Neural cell (in vitro differentiated cells): ENCODE measurements at regions not wholly inside any gene's neighbourhood (a gene's known extent, or its start where the extent isn't known, plus 50 kb on each side); places are given as distances from the start of the nearest gene placed in this dataset.

ENCODE experiments used
- H2AFZ ChIP-seq: fragments of 200-600, 300-800 bp; sonication (generic), shearing (Covaris generic); 2 replicates; pipeline ENCODE4 v1.6.0; 2014; ENCODE audit warnings: low read depth, mild to moderate bottlenecking, antibody characterized with exemption, low read length, moderate library complexity
- H3F3A ChIP-seq: fragments of 200-600 bp; shearing (Covaris generic); 2 replicates; pipeline ENCODE4 v1.6.1; 2016; ENCODE audit warnings: mild to moderate bottlenecking, moderate library complexity, mixed read lengths, antibody characterized with exemption, low read length; ENCODE audit not compliant: insufficient read depth, poor library complexity, severe bottlenecking
- H3K27ac ChIP-seq: fragments of 200-600, 300-800 bp; sonication (generic), shearing (Covaris generic); 2 replicates; pipeline ENCODE4 v1.5.1; 2014; ENCODE audit warnings: mild to moderate bottlenecking, low read length, moderate library complexity
- H3K27me3 ChIP-seq: fragments of 300-800, 200-600 bp; sonication (generic), shearing (Covaris generic); 2 replicates; pipeline ENCODE4 v1.6.0; 2014; ENCODE audit warnings: mild to moderate bottlenecking, low read depth, low read length, moderate library complexity; ENCODE audit not compliant: insufficient read depth
- H3K36me3 ChIP-seq: fragments of 300-800, 200-600 bp; sonication (generic), shearing (Covaris generic); 2 replicates; pipeline ENCODE4 v1.5.1; 2014; ENCODE audit warnings: mild to moderate bottlenecking, antibody characterized with exemption, low read length, moderate library complexity; ENCODE audit not compliant: insufficient read depth
- H3K4me2 ChIP-seq: fragments of 300-800, 200-600 bp; sonication (generic), shearing (Covaris generic); 2 replicates; pipeline ENCODE4 v1.6.0; 2014; ENCODE audit warnings: mild to moderate bottlenecking, low read length
- H3K4me3 ChIP-seq: fragments of 300-800, 200-600 bp; sonication (generic), shearing (Covaris generic); 2 replicates; pipeline ENCODE4 v1.5.1; 2014; ENCODE audit warnings: mild to moderate bottlenecking, low read length, moderate library complexity
- H3K79me2 ChIP-seq: fragments of 200-600 bp; shearing (Covaris generic); replicated peaks from 2 replicates; pipeline ENCODE4 v1.6.0; 2014; ENCODE audit warnings: mild to moderate bottlenecking, low read length, moderate library complexity; ENCODE audit not compliant: insufficient read depth
- H3K9ac ChIP-seq: fragments of 300-800, 200-600 bp; sonication (generic), shearing (Covaris generic); 2 replicates; pipeline ENCODE4 v1.6.1; 2016; ENCODE audit warnings: mild to moderate bottlenecking, low read length, mixed read lengths
- H3K9me2 ChIP-seq: fragments of 200-600 bp; shearing (Covaris generic); 2 replicates; pipeline ENCODE4 v1.6.1; 2016; ENCODE audit warnings: mild to moderate bottlenecking, low read length, mixed read lengths; ENCODE audit not compliant: insufficient read depth
- H3K9me3 ChIP-seq: fragments of 200-600, 300-800 bp; sonication (generic), shearing (Covaris generic); 2 replicates; pipeline ENCODE4 v1.6.1; 2016; ENCODE audit warnings: mild to moderate bottlenecking, mixed run types, low read length, moderate library complexity, mixed read lengths
- H4K20me1 ChIP-seq: fragments of 200-600 bp; shearing (Covaris generic); 2 replicates; pipeline ENCODE4 v1.6.1; 2016; ENCODE audit warnings: mild to moderate bottlenecking, mixed run types; ENCODE audit not compliant: insufficient read depth
- EP300 ChIP-seq: fragments of 450-650 bp; conservative IDR thresholded peaks from 2 replicates; pipeline ENCODE4 v1.6.1; 2014; ENCODE audit warnings: antibody characterized with exemption, mild to moderate bottlenecking, moderate library complexity; ENCODE audit not compliant: poor library complexity, severe bottlenecking
- EZH2 ChIP-seq: fragments of 200-600, 300-800 bp; shearing (Covaris generic), sonication (generic); IDR thresholded peaks from 2 replicates; pipeline ENCODE4 v1.6.1; 2014; ENCODE audit warnings: antibody characterized with exemption, low read length, borderline replicate concordance, mild to moderate bottlenecking; ENCODE audit not compliant: insufficient read depth, poor library complexity, severe bottlenecking
- MXI1 ChIP-seq: fragments of 450-650 bp; conservative IDR thresholded peaks from 2 replicates; pipeline ENCODE4 v1.6.1; 2014; ENCODE audit warnings: antibody characterized with exemption, mild to moderate bottlenecking; ENCODE audit not compliant: poor library complexity, severe bottlenecking
- POLR2AphosphoS5 ChIP-seq: IDR thresholded peaks from 2 replicates; pipeline ENCODE4 v1.6.1; 2012
- RAD21 ChIP-seq: fragments of 450-650 bp; conservative IDR thresholded peaks from 2 replicates; pipeline ENCODE4 v1.6.1; 2014; ENCODE audit warnings: antibody characterized with exemption, mild to moderate bottlenecking, moderate library complexity
- SMC3 ChIP-seq: fragments of 450-650 bp; conservative IDR thresholded peaks from 2 replicates; pipeline ENCODE4 v1.6.1; 2014; ENCODE audit warnings: antibody characterized with exemption, mild to moderate bottlenecking, moderate library complexity; ENCODE audit not compliant: poor library complexity
- TAF1 ChIP-seq: IDR thresholded peaks from 2 replicates; pipeline ENCODE4 v1.6.1; 2012; ENCODE audit warnings: low read depth
- TF ChIP-seq, protein P1 (sequence below): fragments of 450-650 bp; IDR thresholded peaks from 2 replicates; pipeline ENCODE4 v1.5.1; 2014; ENCODE audit warnings: antibody characterized with exemption, mild to moderate bottlenecking, moderate library complexity; ENCODE audit not compliant: poor library complexity, severe bottlenecking
- TF ChIP-seq, protein P2 (sequence below): IDR thresholded peaks from 2 replicates; pipeline ENCODE4 v1.6.1; 2012; ENCODE audit warnings: borderline replicate concordance

DNA sequence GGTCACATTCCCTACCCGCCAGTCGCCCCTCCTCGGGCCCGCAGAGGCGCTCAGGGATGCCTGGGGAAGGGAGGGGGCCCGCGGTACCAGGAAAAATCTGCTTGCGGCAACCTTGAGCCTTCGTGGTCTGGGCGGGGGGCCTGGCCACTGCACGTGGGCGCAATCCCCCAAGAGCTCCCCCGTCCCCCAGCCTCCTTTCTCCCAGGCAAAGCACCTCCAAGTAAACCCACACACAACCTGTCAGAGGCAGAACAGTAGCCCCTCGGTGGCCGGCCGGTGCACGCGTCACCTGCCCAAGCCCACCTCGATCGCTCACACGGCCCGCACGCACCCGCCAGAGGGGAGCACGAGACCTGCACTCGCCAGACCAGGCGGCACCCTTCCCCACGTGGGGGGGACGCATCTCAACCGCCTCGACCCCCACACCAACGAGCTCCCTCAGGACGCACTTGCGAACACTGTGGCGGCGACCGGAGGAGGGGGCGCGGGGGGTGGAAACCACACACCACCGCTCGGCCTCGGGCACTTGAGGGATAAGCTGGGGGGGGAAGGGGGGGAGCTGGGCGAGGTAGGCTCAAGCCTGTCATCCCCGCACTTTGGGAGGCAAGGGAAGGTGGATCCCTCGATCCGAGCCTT is 1955.7 kb upstream of the DEFB115 start:
- TF ChIP-seq EP300 (no peak), TAF1 (no peak), SMC3 (no peak), EZH2 (no peak), RAD21 (no peak), POLR2AphosphoS5 (no peak), MXI1 (no peak)
- TF ChIP-seq, protein P1, sequence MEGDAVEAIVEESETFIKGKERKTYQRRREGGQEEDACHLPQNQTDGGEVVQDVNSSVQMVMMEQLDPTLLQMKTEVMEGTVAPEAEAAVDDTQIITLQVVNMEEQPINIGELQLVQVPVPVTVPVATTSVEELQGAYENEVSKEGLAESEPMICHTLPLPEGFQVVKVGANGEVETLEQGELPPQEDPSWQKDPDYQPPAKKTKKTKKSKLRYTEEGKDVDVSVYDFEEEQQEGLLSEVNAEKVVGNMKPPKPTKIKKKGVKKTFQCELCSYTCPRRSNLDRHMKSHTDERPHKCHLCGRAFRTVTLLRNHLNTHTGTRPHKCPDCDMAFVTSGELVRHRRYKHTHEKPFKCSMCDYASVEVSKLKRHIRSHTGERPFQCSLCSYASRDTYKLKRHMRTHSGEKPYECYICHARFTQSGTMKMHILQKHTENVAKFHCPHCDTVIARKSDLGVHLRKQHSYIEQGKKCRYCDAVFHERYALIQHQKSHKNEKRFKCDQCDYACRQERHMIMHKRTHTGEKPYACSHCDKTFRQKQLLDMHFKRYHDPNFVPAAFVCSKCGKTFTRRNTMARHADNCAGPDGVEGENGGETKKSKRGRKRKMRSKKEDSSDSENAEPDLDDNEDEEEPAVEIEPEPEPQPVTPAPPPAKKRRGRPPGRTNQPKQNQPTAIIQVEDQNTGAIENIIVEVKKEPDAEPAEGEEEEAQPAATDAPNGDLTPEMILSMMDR = no peak
- TF ChIP-seq, protein P2, sequence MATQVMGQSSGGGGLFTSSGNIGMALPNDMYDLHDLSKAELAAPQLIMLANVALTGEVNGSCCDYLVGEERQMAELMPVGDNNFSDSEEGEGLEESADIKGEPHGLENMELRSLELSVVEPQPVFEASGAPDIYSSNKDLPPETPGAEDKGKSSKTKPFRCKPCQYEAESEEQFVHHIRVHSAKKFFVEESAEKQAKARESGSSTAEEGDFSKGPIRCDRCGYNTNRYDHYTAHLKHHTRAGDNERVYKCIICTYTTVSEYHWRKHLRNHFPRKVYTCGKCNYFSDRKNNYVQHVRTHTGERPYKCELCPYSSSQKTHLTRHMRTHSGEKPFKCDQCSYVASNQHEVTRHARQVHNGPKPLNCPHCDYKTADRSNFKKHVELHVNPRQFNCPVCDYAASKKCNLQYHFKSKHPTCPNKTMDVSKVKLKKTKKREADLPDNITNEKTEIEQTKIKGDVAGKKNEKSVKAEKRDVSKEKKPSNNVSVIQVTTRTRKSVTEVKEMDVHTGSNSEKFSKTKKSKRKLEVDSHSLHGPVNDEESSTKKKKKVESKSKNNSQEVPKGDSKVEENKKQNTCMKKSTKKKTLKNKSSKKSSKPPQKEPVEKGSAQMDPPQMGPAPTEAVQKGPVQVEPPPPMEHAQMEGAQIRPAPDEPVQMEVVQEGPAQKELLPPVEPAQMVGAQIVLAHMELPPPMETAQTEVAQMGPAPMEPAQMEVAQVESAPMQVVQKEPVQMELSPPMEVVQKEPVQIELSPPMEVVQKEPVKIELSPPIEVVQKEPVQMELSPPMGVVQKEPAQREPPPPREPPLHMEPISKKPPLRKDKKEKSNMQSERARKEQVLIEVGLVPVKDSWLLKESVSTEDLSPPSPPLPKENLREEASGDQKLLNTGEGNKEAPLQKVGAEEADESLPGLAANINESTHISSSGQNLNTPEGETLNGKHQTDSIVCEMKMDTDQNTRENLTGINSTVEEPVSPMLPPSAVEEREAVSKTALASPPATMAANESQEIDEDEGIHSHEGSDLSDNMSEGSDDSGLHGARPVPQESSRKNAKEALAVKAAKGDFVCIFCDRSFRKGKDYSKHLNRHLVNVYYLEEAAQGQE = no peak
- H3K9me3 ChIP-seq = peaks cover 19% of the 10 kb centered on the region
- no peaks in the 10 kb centered on the region for H3K36me3 ChIP-seq

DNA sequence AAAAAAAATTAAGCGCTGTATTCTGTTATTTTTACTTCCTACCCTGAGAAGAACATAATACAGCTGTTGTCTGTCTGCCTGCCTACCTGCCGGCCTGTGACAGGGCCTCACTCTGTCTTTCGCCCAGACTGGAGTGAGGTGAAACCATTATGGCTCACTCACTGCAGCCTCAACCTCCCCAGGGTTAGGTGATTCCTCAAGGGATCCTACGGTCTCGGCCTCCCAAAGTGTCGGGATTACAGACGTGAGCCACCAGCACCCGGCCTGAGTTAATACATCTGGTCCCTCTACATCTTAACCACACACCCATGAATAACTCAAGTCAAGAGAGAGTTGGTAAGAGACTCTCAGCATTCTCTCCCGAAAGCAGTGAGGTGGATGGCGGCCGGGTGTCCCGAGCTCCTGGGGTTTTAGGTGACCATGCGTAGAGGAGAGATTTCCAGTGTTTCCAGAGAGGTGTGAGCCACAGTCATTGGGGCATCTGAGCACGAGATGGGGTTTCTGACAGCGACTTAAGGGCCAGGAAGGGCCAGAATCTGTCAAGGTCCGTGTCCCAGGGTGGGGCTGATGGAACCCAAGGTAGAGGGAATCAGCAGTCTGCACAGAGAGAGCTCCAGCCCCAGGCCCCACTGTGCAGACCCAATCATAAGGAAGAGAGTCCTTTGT is 1954.4 kb upstream of the DEFB115 start:
- Histone ChIP-seq H3K4me2 (no peak overlapping the region), H3F3A (no peaks in the 10 kb centered on the region), H3K27ac (no peak overlapping the region), H3K9me3 (peaks cover 12% of the 10 kb centered on the region), H3K27me3 (no peaks in the 10 kb centered on the region), H2AFZ (no peak overlapping the region), H3K9ac (no peak overlapping the region), H3K79me2 (no peaks in the 10 kb centered on the region), H3K4me3 (no peak overlapping the region), H3K9me2 (no peaks in the 10 kb centered on the region), H3K36me3 (no peaks in the 10 kb centered on the region), H4K20me1 (no peaks in the 10 kb centered on the region)
- TF ChIP-seq, protein P1 = no peak
- TF ChIP-seq POLR2AphosphoS5 (no peak), EZH2 (no peak), MXI1 (no peak), RAD21 (no peak), EP300 (no peak), SMC3 (no peak), TAF1 (no peak)
- TF ChIP-seq, protein P2 = no peak

More for the DNA sequence above, 1955.7 kb upstream of the DEFB115 start:
- no peak overlapping the region for H3K4me2 ChIP-seq
- no peak overlapping the region for H3K9ac ChIP-seq
- H2AFZ ChIP-seq = no peak overlapping the region
- no peaks in the 10 kb centered on the region for H3K9me2 ChIP-seq
- H3K79me2 ChIP-seq = no peaks in the 10 kb centered on the region
- H3K27ac ChIP-seq = no peak overlapping the region
- no peaks in the 10 kb centered on the region for H3F3A ChIP-seq
- no peak overlapping the region for H3K4me3 ChIP-seq
- no peaks in the 10 kb centered on the region for H4K20me1 ChIP-seq
- no peaks in the 10 kb centered on the region for H3K27me3 ChIP-seq
